ENCODE measurements at regions not wholly inside any gene's neighbourhood (a gene's known extent, or its start where the extent isn't known, plus 50 kb on each side); places are given as distances from the start of the nearest gene placed in this dataset.

DNA sequence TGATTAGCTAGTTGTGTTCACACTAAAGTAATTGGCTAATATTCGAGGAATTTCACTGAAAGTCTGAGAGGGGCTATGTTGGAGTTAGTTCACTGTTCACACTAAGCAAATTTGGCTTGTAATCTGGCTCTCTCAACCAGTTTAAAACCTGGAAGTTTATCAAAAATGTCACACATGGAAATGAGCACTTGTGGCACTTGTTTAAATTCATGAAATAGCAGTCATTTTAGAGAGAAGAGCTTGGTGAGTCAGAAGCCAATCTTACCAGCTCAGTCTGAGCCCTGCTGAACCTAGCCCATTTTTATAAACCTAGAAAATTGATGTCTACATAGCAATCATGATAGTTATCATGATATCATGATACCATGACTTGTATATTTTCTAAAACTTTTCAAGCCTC, 90.7 kb upstream of the JADE1 start:
- no peaks in the 10 kb centered on the region for H3K9me3 ChIP-seq (ENCODE audit: control insufficient read depth in 2 of 3, insufficient read depth in 1 of 3, low read length in 3 of 3)
- H3K27ac ChIP-seq (ENCODE audit: low read depth in 2 of 2, low read length in 2 of 2), result no peak overlapping the region
- no peaks in the 10 kb centered on the region for H3K36me3 ChIP-seq (ENCODE audit: control insufficient read depth in 2 of 3, insufficient read depth in 3 of 3, low read length in 3 of 3)
- FAIRE-seq, result no peak
- no peaks in the 10 kb centered on the region for H3K4me1 ChIP-seq (ENCODE audit: control insufficient read depth in 2 of 3, insufficient read depth in 2 of 3, low read depth in 1 of 3, low read length in 3 of 3)
- no peak for DNase-seq
- H3K9ac ChIP-seq (ENCODE audit: low read length in 3 of 3), result no peak overlapping the region
- TF ChIP-seq, protein P1, sequence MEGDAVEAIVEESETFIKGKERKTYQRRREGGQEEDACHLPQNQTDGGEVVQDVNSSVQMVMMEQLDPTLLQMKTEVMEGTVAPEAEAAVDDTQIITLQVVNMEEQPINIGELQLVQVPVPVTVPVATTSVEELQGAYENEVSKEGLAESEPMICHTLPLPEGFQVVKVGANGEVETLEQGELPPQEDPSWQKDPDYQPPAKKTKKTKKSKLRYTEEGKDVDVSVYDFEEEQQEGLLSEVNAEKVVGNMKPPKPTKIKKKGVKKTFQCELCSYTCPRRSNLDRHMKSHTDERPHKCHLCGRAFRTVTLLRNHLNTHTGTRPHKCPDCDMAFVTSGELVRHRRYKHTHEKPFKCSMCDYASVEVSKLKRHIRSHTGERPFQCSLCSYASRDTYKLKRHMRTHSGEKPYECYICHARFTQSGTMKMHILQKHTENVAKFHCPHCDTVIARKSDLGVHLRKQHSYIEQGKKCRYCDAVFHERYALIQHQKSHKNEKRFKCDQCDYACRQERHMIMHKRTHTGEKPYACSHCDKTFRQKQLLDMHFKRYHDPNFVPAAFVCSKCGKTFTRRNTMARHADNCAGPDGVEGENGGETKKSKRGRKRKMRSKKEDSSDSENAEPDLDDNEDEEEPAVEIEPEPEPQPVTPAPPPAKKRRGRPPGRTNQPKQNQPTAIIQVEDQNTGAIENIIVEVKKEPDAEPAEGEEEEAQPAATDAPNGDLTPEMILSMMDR (IDR thresholded peaks at IDR 0.05; ENCODE audit: borderline replicate concordance, extremely low read depth, insufficient read depth), result no peak
- intact Hi-C loops (cut with DNase I), result no loop called here
- H3K4me3 ChIP-seq (ENCODE audit: low read length in 3 of 3), result no peak overlapping the region
- H3K27me3 ChIP-seq (ENCODE audit: control insufficient read depth, insufficient read depth, low read length), result no peaks in the 10 kb centered on the region

- H3K27me3 ChIP-seq (ENCODE audit: control insufficient read depth, insufficient read depth, low read length), result no peaks in the 10 kb centered on the region
- no peak overlapping the region for H3K9ac ChIP-seq (ENCODE audit: low read length in 3 of 3)
- no peaks in the 10 kb centered on the region for H3K36me3 ChIP-seq (ENCODE audit: control insufficient read depth in 2 of 3, insufficient read depth in 3 of 3, low read length in 3 of 3)
- no peaks in the 10 kb centered on the region for H3K4me1 ChIP-seq (ENCODE audit: control insufficient read depth in 2 of 3, insufficient read depth in 2 of 3, low read depth in 1 of 3, low read length in 3 of 3)
- no peak for FAIRE-seq
- intact Hi-C loops (cut with DNase I), result no loop called here
- H3K27ac ChIP-seq (ENCODE audit: low read depth in 2 of 2, low read length in 2 of 2), result no peak overlapping the region
- H3K4me3 ChIP-seq (ENCODE audit: low read length in 3 of 3), result no peak overlapping the region
- no peaks in the 10 kb centered on the region for H3K9me3 ChIP-seq (ENCODE audit: control insufficient read depth in 2 of 3, insufficient read depth in 1 of 3, low read length in 3 of 3)
- TF ChIP-seq, protein P1 (IDR thresholded peaks at IDR 0.05; ENCODE audit: borderline replicate concordance, extremely low read depth, insufficient read depth), result no peak
- DNase-seq, result no peak
These were observed 93.2 kb upstream of the JADE1 start for GRCh38 chr4:128716338-128716737.

DNA sequence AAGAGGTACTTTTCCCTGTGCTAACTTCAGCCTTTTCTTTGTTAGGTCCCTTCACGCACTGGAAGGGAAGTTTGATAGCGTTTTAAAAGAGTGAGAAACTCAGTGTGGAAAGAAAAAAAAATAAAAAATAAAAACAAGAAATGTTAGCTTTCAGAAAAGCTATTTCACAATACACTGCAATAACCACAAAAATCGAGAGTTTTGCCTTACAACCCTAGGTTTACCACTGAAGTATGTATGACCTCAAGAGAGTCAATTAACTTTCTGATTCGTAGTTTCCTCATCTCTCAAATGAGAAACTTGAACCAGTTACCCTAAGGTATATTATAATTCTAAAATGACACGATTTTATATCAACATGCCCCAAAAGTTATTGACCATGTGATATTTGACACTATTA, 93.9 kb upstream of the JADE1 start:
- Histone ChIP-seq H3K27me3 (ENCODE audit: control insufficient read depth, insufficient read depth, low read length) (no peaks in the 10 kb centered on the region), H3K36me3 (ENCODE audit: control insufficient read depth in 2 of 3, insufficient read depth in 3 of 3, low read length in 3 of 3) (no peaks in the 10 kb centered on the region), H3K9me3 (ENCODE audit: control insufficient read depth in 2 of 3, insufficient read depth in 1 of 3, low read length in 3 of 3) (no peaks in the 10 kb centered on the region), H3K9ac (ENCODE audit: low read length in 3 of 3) (no peak overlapping the region), H3K4me1 (ENCODE audit: control insufficient read depth in 2 of 3, insufficient read depth in 2 of 3, low read depth in 1 of 3, low read length in 3 of 3) (no peaks in the 10 kb centered on the region), H3K4me3 (ENCODE audit: low read length in 3 of 3) (no peak overlapping the region), H3K27ac (ENCODE audit: low read depth in 2 of 2, low read length in 2 of 2) (no peak overlapping the region)
- DNase-seq (no peak), FAIRE-seq (no peak)
- intact Hi-C loops (cut with DNase I), result no loop called here
- TF ChIP-seq, protein P1 (IDR thresholded peaks at IDR 0.05; ENCODE audit: borderline replicate concordance, extremely low read depth, insufficient read depth), result no peak

- DNase-seq (no peak), FAIRE-seq (no peak)
- Histone ChIP-seq H3K4me3 (ENCODE audit: low read length in 3 of 3) (no peak overlapping the region), H3K9me3 (ENCODE audit: control insufficient read depth in 2 of 3, insufficient read depth in 1 of 3, low read length in 3 of 3) (no peaks in the 10 kb centered on the region), H3K27me3 (ENCODE audit: control insufficient read depth, insufficient read depth, low read length) (no peaks in the 10 kb centered on the region), H3K27ac (ENCODE audit: low read depth in 2 of 2, low read length in 2 of 2) (no peak overlapping the region), H3K4me1 (ENCODE audit: control insufficient read depth in 2 of 3, insufficient read depth in 2 of 3, low read depth in 1 of 3, low read length in 3 of 3) (no peaks in the 10 kb centered on the region), H3K9ac (ENCODE audit: low read length in 3 of 3) (no peak overlapping the region), H3K36me3 (ENCODE audit: control insufficient read depth in 2 of 3, insufficient read depth in 3 of 3, low read length in 3 of 3) (no peaks in the 10 kb centered on the region)
- TF ChIP-seq, protein P1 (IDR thresholded peaks at IDR 0.05; ENCODE audit: borderline replicate concordance, extremely low read depth, insufficient read depth), result no peak
- intact Hi-C loops (cut with DNase I), result no loop called here
These were observed 98.1 kb upstream of the JADE1 start for GRCh38 chr4:128711361-128711760.
